Activated CD8-positive, alpha-beta T cell treated with anti-CD3 and anti-CD28 coated beads for 36 hours (primary cell): ENCODE measurements at regions not wholly inside any gene's neighbourhood (a gene's known extent, or its start where the extent isn't known, plus 50 kb on each side); places are given as distances from the start of the nearest gene placed in this dataset.

Experiments used
- ATAC-seq: fragments of 200-7000 bp; cut with Tn5 transposase; one replicate; pipeline ENCODE4 v1.10.0; 2021; ENCODE audit warnings: mild to moderate bottlenecking, moderate library complexity
- CTCF ChIA-PET: fragments of 350-600 bp; sonication (Branson Sonifier 250); formaldehyde crosslinking; loops from one replicate; lab custom pipeline; 2021; ENCODE audit warnings: antibody characterized with exemption; lab: Charles Lee
- POLR2A ChIA-PET: fragments of 350-600 bp; sonication (Branson Sonifier 250); formaldehyde crosslinking; loops from one replicate; lab custom pipeline; 2021; ENCODE audit warnings: antibody characterized with exemption; lab: Charles Lee
- DNase-seq: peaks from one replicate; pipeline ENCODE4 v3.0.0-alpha.2; 2020
- H3K27ac Mint-ChIP-seq: one replicate; pipeline ENCODE4 v1.8.0; 2021; ENCODE audit warnings: mild to moderate bottlenecking, mixed read lengths
- H3K27me3 Mint-ChIP-seq: one replicate; pipeline ENCODE4 v1.8.0; 2021; ENCODE audit warnings: mixed read lengths
- H3K36me3 Mint-ChIP-seq: one replicate; pipeline ENCODE4 v1.8.0; 2021; ENCODE audit warnings: low read depth, mixed read lengths
- H3K4me1 Mint-ChIP-seq: one replicate; pipeline ENCODE4 v1.8.0; 2021; ENCODE audit warnings: low read depth, mixed read lengths
- H3K4me3 Mint-ChIP-seq: one replicate; pipeline ENCODE4 v1.8.0; 2021; ENCODE audit warnings: mild to moderate bottlenecking, moderate library complexity, mixed read lengths
- H3K9me3 Mint-ChIP-seq: one replicate; pipeline ENCODE4 v1.8.0; 2021; ENCODE audit warnings: mixed read lengths
- intact Hi-C: fragments of 100-400 bp; cut with micrococcal nuclease; formaldehyde crosslinking; loops from one replicate; pipeline ENCODE4 v1.10.0; 2022
- TF ChIP-seq, protein P1 (sequence below): fragments of 200-600 bp; IDR thresholded peaks from one replicate; pipeline ENCODE4 v1.8.0; 2022; ENCODE audit warnings: antibody characterized with exemption, mild to moderate bottlenecking

DNA sequence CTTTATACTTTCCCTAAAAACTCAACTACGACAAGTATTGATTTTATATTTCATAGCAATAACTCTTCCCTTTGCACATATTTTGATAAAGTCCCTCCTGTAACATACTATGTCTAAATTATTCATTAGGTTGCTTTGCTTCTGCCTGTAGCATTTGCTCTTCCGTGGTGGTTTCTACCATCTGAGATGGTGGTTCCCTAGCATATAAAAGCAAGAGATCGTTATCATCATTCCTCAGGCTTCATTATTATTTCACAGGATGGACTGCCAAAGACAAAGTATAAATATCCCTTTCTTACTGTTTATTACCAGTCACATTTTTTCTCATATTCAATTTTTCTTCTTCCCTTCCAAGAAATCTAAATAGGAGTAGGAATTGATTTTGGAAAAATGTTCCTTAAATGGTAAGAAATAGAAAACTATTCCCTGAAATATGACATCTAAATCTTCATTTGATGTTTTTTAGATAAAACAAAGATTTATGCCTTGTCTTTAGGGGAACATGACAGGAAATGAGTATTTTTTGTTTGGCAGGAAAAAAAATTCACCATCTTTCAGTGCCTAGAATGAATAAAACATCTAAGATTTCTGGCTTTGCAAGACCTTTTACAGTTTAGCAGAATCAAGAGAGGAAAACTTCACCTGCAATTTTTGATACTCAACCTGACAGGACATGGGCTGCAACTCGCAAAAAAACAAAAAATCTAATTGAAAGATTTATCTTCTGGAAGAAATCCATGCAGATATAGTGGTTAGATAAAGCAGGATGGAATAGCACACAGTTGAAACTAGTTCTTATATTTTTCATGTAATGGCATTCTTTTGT, 340.0 kb downstream of the SPRY2 start:
- DNase-seq = no peak
- TF ChIP-seq, protein P1, sequence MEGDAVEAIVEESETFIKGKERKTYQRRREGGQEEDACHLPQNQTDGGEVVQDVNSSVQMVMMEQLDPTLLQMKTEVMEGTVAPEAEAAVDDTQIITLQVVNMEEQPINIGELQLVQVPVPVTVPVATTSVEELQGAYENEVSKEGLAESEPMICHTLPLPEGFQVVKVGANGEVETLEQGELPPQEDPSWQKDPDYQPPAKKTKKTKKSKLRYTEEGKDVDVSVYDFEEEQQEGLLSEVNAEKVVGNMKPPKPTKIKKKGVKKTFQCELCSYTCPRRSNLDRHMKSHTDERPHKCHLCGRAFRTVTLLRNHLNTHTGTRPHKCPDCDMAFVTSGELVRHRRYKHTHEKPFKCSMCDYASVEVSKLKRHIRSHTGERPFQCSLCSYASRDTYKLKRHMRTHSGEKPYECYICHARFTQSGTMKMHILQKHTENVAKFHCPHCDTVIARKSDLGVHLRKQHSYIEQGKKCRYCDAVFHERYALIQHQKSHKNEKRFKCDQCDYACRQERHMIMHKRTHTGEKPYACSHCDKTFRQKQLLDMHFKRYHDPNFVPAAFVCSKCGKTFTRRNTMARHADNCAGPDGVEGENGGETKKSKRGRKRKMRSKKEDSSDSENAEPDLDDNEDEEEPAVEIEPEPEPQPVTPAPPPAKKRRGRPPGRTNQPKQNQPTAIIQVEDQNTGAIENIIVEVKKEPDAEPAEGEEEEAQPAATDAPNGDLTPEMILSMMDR = no peak
- Mint-ChIP-seq H3K4me3 (no peak overlapping the region), H3K9me3 (no peaks in the 10 kb centered on the region), H3K27ac (no peak overlapping the region), H3K4me1 (no peaks in the 10 kb centered on the region), H3K36me3 (no peaks in the 10 kb centered on the region), H3K27me3 (no peaks in the 10 kb centered on the region)
- CTCF ChIA-PET = no interaction called here
- no peak for ATAC-seq
- intact Hi-C loops = no loop called here
- POLR2A ChIA-PET = no interaction called here

DNA sequence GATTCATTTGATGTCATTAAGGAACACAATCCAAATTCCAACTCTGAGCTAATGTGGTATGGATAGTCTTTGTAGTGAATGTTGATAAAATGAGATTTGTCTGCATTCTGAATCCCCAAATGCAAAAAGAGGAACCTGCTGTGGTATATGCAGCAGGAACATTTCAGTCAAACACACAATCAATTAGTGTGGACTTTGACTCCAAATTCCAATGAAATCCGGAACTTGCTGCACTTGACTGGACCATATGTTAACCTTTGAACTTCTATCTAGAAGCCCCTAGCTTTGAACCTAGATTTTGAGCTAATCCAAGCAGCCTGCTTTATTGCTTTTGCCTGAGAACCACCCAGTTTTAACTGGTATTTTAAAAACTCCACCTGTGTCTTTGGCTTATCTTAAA, 341.3 kb downstream of the SPRY2 start:
- Mint-ChIP-seq H3K36me3 (no peaks in the 10 kb centered on the region), H3K4me3 (no peak overlapping the region), H3K27ac (no peak overlapping the region), H3K27me3 (no peaks in the 10 kb centered on the region), H3K4me1 (no peaks in the 10 kb centered on the region), H3K9me3 (no peaks in the 10 kb centered on the region)
- DNase-seq = no peak
- ChIA-PET CTCF (no interaction called here), POLR2A (interaction anchor here (0.6 kb wide), 1 partner anchor 10 kb away, joined by 3 read pairs; no protein-coding TSS in a partner anchor)
- intact Hi-C loops = no loop called here
- TF ChIP-seq, protein P1 = no peak
- ATAC-seq = no peak

DNA sequence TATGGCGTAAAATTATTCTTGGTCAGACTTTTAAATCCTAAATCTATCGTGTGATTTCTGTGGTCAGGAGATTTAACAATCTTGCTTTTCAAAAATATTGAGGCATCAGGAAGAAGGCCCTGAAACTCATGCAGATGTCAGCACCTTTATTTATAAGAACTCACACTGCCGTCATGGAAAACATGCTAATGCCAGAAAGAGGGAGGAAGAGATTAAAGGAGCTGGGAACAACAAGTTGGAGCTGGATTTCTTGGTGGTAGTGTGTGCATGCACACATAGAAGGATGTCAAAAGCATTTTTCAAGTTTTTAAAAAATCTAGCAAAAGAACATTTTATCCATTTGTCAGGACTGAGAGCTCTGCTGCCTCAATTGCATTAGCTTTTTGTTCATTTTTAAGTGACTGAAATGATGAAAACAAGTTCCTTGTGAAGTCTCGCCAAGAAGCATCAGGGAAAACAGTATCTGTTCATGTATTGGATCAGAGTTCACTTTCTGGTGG, 342.5 kb downstream of the SPRY2 start:
- H3K27ac Mint-ChIP-seq = no peak overlapping the region
- TF ChIP-seq, protein P1 = no peak
- H3K4me3 Mint-ChIP-seq = no peak overlapping the region
- H3K4me1 Mint-ChIP-seq = no peaks in the 10 kb centered on the region
- no peaks in the 10 kb centered on the region for H3K27me3 Mint-ChIP-seq
- no peak for DNase-seq
- H3K36me3 Mint-ChIP-seq = no peaks in the 10 kb centered on the region
- CTCF ChIA-PET = no interaction called here
- POLR2A ChIA-PET = no interaction called here
- H3K9me3 Mint-ChIP-seq = no peaks in the 10 kb centered on the region
- ATAC-seq = no peak
- intact Hi-C loops = no loop called here

DNA sequence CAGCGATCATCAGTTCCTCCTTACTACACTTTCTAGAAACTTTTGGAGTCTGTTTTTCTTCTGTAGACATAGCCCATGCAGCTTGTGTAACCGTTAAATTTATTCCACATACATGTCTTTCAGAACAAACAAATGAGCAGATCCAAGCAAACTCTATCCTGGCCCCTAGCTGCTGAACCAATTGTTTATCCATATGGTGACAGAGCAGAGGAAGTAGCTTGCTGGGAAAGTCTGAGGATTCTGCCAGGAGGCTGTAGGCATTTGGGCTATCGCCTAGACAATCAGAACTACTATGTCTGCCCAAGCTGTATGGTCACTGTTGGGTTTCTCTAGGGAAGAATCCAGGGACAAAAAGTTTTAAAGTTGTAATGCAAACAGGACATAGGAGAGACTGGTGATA, 343.7 kb downstream of the SPRY2 start:
- no peaks in the 10 kb centered on the region for H3K4me1 Mint-ChIP-seq
- DNase-seq (no peak), ATAC-seq (no peak)
- TF ChIP-seq, protein P1 = no peak
- ChIA-PET CTCF (no interaction called here), POLR2A (no interaction called here)
- no peaks in the 10 kb centered on the region for H3K9me3 Mint-ChIP-seq
- no peaks in the 10 kb centered on the region for H3K36me3 Mint-ChIP-seq
- intact Hi-C loops = no loop called here
- H3K27ac Mint-ChIP-seq = no peak overlapping the region
- no peaks in the 10 kb centered on the region for H3K27me3 Mint-ChIP-seq
- H3K4me3 Mint-ChIP-seq = no peak overlapping the region

DNA sequence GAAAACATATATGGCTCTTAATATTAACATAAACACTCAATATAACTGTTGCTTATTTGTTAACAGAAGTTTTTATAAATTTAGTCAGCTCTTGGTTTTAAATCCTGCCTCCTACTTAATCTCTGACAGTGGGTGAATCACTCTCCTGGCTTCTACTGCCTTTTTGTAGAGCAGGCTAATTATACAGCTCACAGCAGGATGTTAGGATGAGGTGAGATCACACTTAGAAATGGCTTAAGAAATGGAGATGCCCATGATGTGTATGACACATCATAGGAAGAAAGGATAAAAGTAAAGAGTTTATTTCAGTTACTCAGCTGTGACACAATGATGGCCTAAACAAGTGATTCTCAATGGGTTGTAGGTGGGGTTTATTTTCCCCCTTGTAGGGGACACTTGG, 345.6 kb downstream of the SPRY2 start:
- peaks cover 2% of the 10 kb centered on the region for H3K27me3 Mint-ChIP-seq
- H3K9me3 Mint-ChIP-seq = no peaks in the 10 kb centered on the region
- H3K4me3 Mint-ChIP-seq = no peak overlapping the region
- no peak for DNase-seq
- ATAC-seq = no peak
- H3K36me3 Mint-ChIP-seq = no peaks in the 10 kb centered on the region
- TF ChIP-seq, protein P1 = no peak
- intact Hi-C loops = no loop called here
- POLR2A ChIA-PET = no interaction called here
- CTCF ChIA-PET = no interaction called here
- no peaks in the 10 kb centered on the region for H3K4me1 Mint-ChIP-seq
- H3K27ac Mint-ChIP-seq = no peak overlapping the region
